ENCODE measurements at regions not wholly inside any gene's neighbourhood (a gene's known extent, or its start where the extent isn't known, plus 50 kb on each side); places are given as distances from the start of the nearest gene placed in this dataset.

DNA sequence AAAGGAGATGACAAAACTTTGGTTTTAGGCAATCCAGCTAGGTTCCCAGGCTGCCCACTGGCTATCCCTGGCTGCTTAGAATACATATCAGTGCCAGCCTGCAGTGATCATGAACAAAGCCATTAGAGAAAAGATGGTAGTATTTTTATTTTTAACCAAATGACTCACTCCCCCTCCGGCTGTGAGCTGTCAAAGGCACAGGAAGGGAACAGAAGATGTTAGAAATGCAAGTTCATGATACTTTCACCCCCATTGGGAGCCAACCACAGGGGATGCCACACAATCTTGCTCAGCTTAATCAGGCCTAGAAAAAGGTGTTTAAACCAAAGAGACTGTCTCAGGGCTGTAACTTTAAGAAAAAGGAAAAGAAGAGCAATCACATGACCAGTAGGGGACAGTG lies 70.3 kb upstream of the ASTN2 start:
- DNase-seq, result no peak

DNA sequence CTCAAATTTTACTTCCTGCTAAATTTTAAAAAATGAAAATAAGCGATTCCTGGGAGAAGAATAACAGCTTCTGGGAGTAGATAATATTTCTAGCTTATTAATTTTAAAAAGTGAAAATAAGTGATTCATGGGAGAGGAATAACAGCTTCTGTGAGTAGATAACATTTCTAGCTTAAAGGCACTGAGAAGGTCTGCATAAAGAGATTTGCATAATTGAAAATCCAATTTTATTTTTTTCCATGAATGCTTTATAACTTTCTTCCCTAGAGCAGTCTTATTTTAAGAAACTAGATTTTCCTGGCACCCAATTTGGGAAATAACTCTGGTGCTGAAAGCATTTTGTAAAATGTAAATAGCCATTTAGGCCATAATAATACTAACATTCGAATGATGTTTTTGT lies 65.9 kb upstream of the ASTN2 start:
- no peak for DNase-seq

DNA sequence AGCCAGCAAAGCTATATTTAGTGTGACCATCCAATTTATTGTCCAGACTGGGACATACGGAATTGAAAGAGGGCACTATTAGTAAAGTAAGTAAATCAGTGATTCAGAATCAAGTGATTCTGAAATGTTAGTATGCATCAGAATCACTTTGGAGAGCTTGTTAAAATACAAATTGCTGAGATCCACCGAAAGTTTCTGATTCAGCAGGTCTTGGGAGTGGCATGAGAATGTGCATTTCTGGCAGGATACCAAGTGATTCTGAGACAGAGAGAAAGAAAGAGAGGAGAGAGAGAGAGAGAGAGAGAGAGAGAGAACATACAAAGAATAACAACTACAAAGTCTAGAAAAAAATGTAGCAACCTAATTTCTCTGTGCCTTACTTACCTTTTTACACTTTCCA lies 65.4 kb upstream of the ASTN2 start:
- no peak for DNase-seq

DNA sequence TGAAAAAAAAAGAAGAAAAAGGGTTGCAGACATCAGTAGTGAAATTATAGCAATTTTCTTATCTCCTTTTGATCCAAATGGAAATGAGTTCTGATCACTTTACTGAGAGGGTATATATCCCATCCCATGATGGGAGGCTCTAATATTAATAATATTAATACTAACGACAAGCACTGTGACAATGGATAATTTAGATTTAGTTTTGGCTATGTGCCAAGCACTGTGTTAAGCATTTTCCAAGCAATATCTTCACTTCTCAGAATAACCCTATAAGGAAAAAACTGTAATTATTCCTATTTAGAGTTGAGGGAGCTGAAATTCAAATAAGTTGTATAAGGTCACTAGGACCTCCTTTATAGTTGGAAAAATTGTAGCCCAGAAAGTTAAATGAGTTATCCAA lies 58.4 kb upstream of the ASTN2 start:
- DNase-seq, result no peak

DNA sequence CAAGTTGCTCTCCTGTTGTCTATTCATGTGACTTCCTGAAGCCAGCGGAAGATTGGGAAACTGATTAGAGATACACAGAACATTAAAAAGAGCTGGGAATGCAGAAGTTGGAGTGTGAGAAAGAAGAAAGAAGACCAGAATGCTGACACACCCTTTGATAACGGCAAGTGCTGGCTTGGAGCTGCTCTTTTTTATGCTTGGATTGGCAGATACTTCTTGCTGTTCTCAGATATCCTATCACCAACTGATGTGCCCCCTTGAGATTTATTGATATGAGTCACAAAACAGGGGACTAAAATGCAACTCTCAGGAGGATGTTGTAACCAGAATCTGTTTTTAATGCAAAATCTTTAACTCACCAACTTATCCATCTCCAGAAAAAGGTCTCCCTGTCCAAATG lies 56.0 kb upstream of the ASTN2 start:
- no peak for DNase-seq

DNA sequence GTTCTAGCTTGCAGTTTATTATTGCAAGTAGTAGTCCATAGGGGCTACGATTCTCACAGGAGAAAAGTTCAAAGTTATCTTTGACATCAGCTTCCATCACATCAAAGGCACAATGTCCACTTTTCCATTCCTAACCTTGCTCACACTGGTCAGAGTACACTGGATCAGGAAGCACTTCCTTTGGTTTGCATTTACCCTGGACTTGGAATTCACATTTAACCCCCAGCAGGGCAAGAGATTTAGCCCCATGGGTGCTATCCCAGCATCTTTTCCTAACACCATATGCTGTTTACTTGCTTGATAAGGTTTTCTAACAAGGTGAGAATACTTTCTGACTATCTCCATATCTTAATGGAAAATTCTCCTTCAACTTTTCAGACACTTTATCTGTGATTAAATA lies 55.6 kb upstream of the ASTN2 start:
- DNase-seq, result no peak

DNA sequence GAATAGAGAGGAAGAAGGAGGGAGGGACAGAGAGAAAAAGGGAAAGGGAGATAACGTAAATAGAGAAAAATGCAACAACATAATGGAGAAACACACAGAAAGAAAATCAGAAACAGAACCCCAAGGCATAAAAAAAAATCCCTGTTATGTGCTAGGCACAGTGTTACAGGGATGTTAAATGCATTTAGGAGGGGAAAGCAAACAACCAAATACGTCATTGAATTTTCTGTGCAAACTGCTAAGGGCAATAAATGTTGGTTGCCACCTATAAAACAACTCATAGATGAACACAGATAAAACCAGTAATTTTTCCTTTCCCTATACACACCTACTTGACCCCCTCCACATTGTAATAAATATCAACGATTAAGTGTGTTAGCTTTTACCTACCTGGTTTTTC lies 51.3 kb upstream of the ASTN2 start:
- no peak for DNase-seq

DNA sequence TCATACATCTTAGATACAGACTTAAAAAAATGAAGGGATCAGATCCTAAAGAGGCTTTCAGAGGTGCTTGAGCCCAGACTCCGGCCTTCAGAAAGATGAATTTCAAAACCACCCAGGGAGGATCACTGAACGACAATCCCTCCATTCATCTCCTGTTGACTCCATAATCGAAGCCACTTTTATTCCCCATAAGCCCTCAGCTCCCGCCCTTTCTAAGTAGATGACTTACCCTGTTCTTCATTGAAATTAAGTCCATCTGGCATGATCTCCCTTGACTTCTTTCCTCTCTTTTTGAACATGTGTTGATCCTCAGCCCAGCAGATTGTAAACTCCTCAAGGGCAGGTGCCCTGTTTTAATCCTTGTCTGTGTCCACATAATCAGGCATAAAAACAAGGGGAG lies 50.8 kb upstream of the ASTN2 start:
- DNase-seq, result no peak

DNA sequence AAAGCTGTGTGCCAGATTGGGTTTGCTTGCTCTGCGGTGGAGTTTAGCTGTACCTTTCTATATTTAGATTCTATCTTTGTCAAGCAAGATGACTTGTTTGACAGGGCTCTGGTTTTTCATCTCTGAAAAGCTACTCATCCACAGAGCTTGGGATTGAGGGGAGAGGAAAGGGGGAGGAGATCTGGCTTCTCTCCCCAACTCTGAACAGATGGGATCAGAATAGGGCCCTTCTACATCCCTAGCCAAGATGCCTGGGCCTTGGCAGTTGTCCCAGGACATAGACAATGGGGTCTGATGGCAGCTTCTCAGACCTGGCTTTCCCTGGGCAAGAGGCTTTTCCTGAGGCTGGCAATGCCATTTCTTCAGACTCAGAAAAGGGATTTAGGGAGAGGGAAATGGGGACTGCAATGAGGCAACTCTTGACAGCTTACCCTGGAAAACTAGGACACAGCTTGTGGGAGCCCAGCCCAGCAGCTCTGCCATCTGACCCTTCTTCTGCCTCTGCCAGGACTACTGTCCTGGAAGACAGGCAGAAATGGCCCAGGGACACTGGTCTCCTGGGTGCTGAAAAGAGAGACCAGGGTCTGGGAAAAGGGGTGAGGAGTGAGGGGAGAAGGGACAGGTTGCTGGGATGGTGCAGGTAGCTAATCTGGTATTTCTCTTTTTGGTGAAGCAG lies 50.2 kb upstream of the ASTN2 start:
- DNase-seq, result no peak

Data from CD4-positive, alpha-beta T cell treated with Interleukin-17A for 4 hours (primary cell).